ENCODE measurements at regions not wholly inside any gene's neighbourhood (a gene's known extent, or its start where the extent isn't known, plus 50 kb on each side); places are given as distances from the start of the nearest gene placed in this dataset.

- no peak for TF ChIP-seq FOXA3 (CRISPR knock-in tag; IDR thresholded peaks at IDR 0.05)
- no peak for TF ChIP-seq GPBP1L1 (CRISPR knock-in tag; IDR thresholded peaks at IDR 0.05)
- TF ChIP-seq BHLHE40 (IDR thresholded peaks at IDR 0.05; ENCODE audit: low read length), result no peak
Measured at GRCh38 chr3:99477650-99478049, 160.7 kb upstream of the COL8A1 start.

Data from HepG2 (cell line).